ENCODE measurements at regions not wholly inside any gene's neighbourhood (a gene's known extent, or its start where the extent isn't known, plus 50 kb on each side); places are given as distances from the start of the nearest gene placed in this dataset.

DNA sequence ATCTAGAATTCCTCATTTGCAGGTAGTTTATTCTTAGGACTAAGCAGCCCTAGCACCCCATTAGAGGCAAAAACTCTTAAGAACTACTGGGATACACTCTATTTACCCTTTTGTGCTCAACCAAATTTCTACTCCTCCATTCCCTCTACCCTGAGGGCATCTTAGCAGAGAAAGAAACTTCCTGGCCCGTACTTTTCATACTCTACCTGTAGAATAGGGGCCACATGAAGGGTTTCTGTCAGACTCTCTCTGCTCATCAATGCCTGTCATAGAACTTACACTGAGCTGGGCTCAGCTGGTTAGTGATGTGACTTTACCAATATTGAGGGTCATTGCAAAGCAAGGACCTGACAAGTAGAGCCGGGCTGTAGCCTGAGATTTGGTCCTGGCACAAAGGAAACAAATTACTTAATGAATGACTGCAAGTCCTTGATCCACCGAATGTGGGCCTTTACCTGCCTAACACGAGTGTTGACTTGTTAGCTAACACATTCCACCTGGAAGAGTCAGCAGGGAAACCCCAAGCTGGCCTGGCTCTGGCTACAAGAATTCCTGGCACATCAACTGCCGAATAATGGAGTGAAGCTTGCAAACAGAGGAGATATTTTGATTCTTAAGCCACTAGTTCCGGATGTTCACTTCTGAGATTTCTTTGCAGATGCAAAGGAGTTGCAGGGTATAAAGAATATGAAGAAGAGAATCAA is 280.5 kb upstream of the JAG1 start:
- DNase-seq = no peak

DNA sequence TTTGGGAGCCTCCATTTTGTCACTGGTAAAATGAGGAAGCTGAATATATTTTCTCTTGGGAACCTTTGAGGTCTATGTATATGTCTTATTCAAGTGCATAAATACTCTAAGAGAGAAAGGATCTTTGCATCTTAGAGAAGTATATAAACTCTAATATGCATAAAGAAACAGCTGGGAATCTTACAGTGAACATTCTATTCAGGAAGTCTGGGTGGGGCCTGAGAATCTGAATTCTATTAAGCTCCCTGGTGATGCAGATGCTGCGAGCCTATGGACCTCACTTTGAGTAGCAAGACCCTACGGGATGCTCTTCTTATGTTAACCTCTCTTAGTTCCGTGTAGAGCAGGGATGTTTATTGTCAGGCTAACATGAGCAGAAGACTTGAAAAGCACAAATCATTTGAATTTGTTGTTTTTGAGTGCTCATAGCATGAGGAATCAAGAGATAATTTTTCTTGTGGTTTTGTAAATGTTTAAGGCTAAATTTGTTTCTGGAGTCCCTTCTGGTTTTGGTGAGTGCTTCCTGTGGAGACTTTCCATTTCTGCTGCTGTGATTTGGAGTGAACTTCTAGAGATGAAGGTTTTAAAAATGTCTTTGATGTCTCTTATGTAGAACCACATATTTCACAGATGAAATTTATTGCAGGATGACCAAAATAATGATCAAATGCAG is 281.2 kb upstream of the JAG1 start:
- DNase-seq = no peak

DNA sequence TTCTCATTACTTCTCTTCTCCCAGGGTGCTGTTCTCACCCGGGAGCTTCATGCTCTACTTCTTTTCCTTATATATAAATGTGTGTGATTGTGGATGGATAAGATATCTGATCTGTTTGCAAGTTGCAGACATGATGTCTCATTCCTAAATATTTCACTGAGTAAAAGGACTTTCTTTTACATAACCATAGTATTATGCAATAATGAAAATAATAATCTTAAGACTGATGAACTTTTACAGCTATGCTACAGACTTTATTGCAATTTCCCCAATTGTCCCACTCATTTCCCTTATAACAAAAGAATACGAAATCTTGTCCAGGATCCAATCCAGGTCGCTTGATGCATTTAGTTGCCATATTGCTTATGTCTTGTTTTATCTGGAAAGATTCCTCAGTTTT is 284.5 kb upstream of the JAG1 start:
- no peak for DNase-seq

DNA sequence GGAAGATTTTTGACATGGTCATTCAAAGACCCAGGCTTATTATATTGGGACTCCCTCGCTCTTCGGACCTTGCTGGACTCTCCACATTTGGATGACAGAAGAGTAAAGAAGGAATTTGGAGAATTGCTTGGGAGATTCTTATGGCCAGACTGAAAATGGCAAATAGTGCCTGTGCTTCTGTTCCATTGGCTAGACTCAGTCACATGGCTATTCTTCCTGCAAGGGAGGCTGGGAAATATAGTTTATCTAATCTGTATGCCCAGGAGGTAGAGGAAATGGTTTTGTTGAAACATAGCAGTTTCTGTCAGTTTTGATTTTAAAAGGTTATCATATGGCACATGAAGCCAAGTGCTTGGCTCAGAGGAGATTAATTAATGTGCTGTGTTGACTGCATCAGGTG is 286.6 kb upstream of the JAG1 start:
- DNase-seq = no peak

DNA sequence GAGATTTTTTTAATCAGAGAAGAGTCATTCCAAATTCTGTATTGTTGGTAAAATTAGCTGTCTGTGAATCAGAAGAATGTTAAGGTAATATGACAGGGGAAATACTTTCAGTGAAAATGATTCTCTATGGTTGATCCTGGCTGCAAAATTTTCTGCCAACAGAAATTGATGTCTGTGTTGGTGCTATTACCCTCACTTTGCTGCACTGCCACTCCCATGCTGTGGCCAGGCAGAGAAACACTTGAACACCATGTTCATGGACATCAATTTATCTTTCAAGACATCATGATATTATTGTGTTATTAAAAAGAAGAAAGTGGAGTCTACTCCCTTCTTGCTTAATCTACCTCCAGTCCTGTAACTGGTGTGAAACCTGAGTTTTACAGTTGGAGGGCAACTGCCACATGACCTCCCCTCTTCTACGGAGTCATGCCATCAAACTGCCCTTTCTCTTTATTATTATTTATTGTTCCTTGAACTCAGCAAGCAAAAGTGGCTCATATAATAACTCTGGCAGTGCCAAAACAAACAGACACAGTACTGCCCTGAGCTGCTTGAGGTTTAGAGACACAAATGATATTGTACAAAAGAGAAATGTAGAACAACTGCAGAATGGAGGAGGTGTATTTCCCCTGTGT is 288.0 kb upstream of the JAG1 start:
- DNase-seq = no peak

DNA sequence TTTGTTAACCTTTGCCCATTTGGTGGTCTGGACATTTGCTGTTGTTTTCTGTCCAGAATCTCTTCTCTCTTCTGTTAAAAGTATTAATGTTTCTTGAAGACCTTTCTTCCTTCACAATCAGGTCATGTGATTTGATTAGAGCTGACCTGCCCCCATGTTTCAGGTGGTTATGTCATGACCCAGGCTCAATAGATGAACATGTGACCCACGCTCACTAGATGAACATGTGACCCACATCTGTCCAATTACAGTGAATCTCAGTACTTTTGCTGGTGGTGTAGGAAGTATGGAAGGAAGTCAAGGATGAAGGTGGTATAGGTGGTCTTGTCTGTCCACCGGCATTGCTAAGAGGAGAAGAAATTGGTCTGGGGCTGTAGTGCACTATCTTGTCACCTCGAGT is 289.1 kb upstream of the JAG1 start:
- DNase-seq = no peak

DNA sequence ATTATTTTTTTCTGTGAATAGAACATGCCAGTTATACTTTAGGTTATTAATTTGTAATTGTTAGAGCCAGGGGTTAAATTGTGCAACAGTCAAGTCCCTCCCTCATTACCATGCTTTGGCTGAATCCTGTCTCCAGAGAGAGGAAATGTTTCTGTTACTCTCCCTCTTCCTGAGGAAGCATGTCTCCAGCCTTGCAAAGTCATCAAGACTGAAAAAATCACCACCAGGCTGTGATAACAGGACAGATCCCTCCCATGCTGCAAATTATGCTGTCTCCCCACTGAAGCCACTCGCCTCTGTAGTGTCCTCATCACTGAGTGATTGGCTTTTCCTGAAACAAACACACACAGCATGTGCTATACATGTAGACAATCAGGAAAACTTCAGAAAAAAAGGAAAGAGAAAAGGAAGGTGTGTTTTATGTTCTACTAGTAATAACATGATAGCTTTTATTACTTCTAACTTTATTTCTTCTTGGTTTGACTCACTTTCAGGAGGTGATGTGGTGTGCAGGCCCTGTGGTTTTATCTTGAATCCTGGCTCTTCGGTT is 290.0 kb upstream of the JAG1 start:
- DNase-seq = no peak

DNA sequence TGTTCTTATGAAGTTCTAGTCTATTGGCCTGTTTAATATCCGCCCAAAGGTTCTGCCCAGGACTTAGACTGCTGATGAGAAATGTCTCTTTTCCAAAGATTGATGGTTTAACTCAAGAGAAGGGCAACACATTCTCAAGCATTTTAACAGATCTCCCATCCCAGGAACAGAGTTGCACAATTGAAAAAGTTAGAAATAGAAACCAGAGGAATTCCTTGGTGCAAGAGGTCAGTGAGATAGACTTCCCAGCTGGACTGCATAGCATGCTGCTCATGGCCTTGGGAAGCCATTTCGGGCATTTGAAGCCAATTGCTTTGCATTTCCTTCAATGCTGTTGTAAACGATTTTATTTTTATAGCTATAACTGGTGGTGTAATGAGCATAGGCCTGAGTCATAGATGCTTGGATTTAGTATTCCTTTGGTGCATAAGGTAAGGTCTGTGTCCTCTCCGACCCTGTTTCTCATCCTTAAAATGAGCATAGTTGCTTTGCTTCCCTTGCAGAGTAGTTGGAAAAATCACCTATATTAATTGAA is 292.2 kb upstream of the JAG1 start:
- DNase-seq = no peak

DNA sequence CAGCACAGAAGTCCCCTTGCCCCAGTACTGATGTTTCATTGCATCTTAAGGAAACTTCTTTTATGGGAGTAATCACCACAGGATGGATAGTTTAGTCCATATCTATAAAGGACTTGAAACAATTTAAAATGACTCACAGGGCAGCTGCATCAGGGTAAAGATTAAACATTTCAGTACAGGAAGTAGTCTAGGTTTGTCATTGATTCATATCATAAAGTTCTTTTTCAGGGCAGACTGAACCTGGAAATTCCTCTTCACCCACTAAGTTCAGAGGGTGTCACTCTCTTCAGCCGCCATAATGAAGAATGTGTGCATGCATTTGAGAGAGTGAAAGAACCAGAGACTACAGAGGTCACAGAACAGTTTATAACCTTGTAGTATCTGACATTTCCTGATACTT is 296.3 kb upstream of the JAG1 start:
- DNase-seq = no peak

DNA sequence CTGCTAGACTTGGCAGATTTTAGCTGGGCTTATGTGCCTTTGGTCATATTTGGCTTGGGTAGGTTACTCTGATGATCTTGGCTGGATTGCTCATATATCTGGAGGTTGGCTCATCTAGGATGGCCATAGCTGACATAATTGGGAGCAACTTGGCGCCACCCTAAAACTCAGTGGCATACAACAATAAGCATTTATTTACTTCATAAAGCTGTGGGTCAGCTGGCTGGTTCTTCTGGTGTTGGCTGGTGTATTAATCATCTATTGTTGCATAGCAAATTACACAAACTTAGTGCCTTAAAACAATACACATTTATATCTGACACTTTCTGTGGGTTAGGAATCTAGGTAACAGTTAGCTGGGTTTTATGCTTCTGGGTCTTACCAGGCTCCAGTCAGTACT is 297.3 kb upstream of the JAG1 start:
- no peak for DNase-seq

DNA sequence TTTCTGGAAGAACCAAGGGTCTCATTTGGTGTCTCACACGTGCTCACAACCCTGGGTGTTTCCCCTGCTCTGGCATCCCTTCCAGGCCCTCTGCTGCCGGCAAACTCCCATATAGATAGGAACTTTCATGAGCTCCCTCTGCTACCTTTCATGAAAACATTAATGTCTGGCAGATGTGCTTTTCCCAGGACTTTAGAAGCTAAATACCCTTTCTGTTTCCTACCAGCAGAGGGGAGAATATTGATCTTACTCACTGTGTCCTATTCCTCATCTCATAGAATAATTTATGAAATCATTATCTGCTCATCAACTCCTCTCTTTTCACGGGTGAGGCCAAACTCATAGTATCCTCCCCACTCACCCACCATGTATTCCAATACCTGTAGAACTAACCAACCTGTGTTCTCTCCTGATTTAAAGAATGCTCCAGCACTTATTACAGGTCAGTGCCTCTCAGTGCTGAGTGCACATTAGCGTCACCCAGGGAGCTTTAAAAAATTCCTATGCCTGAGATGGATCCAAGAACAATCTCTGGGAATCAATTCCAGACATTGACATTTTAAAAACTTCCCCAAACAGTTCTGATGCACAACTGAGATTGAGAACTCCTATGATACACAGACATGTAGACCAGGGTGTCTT is 298.5 kb upstream of the JAG1 start:
- no peak for DNase-seq

DNA sequence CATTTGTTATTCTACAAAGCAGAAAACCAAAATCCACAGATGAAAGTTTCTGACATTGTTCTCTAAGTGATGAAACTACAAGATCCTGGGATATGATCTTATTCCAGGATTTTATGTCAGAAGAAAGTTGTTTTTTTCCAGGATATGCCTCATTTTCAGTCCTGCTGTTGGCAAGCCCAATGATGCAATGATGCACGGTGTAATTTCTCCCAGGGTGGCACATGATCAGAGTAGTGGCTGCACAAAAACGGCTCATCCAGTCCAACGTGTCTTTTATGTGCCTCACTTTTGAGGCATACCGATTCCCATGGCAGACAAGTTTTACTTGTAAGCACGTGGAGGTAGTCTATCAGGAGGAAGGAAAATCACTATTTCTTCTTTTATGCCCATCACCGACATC is 302.3 kb upstream of the JAG1 start:
- no peak for DNase-seq

DNA sequence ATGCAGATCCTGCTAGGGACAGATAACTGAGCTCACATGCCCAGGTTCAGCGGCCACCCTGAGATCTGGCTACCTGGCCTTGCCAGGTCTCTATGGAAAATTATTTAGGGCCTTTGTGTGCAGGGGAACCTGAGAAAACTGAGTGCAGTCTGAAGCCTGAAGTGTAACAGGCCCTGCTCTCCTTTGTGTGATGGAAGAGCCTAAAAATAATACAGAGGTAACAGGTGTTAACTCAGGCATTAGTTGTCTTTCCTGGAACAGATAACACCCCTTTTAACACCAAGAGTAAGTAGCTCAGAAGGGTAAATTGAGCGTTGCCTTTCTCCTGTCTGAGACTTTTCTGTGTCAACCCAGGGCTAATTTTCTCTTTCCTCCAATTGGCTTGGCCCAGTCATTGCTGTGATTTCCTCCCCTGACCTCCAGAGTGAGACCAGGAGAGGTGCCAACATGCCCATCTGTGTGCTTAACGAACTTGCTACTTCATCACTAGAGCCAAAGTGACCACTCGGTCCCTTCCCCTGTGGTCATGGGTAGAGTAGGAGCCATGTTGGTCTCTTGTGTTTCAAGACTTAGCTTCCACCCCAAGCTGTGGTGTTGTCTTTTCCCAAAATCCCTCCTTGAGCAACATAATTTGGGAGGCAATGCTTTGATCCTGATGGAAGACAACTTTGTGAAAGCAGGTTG is 304.4 kb upstream of the JAG1 start:
- DNase-seq = no peak

DNA sequence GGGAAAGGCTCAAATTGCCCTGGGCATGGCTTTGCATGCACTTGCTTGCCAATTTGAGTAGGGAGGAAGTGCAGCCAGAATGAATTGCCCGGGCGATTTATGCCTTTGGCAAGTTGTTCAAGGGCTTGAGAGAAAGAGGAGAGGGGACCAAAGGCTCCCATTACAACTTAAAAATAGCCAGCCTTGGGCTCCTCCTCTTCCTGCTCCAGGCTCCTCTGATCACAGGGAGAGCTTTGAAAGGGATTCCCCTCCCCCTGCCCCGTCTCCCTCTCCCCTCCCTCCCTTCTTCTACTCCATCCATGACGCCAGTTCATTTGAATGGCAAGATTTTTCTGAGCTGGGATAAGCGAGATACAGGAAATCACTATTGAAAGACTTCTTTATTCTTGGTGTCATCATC is 304.9 kb upstream of the JAG1 start:
- no peak for DNase-seq

DNA sequence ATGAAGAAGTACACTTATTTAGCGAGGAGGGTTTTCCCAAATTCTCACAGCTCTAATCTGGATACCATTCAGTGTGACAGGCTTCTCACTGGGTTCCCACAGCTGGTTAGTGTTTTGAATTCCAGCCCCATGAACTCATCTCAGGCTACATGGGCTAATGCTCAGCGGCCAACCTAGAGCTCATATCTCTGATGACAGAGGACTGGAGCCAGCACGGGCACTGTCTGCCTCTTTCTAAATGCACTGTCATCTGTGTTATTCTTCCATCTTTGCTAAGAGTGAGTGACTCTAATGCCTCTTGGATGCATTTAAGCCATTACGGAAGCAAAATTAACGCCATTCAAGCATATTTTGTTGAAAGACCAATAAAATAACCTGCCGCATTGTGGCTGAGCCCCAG is 308.9 kb upstream of the JAG1 start:
- DNase-seq = no peak

DNA sequence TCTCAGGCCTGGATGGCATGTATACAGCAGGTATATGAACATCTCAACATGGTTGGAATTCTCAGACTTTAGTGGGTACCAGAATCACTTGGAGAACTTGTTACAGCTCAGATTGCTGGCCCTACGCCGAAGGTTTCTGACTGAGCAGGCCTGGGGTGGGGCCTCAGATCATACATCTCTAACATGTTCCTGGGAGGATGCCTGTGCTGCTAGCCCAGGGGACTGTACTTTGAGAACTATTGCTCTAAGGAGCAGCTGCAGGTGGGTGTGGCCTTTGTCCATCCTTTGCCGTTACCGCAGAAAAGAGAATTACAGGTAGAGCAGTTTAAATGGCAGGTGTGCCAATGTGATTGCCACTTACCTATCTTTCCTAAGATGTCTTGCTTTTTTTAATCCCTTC is 310.5 kb upstream of the JAG1 start:
- no peak for DNase-seq

DNA sequence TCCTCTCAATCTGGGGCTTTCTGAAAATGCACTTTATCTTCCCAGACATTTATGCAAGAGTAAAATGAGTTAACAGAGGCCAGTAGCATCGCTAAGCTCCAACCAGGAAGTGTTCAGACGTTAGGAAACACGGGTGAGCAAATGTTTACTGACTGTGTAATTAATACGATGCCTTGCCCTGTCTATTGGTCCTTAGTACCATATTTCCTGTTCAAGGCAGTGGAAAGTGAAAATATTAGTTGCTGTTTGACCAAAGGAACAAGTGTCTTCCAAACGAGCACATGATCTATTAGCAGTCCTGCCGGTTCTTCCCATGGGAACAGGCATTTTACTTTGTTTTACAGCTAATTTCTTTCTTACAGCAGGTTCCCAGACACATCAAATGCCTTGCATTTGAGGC is 311.1 kb upstream of the JAG1 start:
- no peak for DNase-seq

DNA sequence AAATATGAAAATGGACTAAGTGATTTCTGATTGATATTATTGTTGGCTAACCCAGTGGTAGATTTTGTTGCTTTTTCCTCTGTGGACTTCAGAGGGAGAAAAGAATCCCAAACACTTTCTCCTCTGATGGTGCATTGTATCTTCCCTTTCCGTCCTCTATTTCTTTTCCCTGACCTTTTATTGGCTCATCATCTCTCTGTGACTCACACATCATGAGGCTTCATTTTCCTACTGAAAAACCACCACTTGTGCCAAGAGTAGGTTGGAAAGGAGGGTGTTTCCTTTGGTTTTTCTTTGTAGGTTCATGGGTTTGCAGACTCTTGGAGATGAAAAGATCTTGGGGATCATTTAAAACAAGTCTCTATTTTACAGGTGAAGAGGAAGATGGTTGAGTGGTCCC is 311.7 kb upstream of the JAG1 start:
- DNase-seq = no peak

DNA sequence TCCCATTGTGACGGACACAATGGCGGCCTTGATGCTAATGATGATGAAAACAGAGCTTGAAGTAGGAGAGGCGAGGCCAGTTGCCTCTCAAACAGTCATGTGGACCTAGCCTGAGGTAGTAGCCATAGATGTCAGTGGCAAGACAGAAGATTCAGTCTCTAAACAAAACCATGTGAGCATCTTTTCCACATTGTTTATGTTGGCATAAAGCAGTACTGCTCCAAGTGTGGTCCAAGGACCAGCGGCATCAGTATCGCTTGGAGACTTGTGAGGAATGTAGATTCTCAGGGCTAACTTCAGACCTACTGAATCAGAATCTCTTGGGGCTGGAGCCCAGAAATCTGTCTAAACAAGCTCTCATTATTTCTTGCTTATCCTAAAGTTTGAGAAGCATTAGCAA is 312.8 kb upstream of the JAG1 start:
- DNase-seq = no peak

DNA sequence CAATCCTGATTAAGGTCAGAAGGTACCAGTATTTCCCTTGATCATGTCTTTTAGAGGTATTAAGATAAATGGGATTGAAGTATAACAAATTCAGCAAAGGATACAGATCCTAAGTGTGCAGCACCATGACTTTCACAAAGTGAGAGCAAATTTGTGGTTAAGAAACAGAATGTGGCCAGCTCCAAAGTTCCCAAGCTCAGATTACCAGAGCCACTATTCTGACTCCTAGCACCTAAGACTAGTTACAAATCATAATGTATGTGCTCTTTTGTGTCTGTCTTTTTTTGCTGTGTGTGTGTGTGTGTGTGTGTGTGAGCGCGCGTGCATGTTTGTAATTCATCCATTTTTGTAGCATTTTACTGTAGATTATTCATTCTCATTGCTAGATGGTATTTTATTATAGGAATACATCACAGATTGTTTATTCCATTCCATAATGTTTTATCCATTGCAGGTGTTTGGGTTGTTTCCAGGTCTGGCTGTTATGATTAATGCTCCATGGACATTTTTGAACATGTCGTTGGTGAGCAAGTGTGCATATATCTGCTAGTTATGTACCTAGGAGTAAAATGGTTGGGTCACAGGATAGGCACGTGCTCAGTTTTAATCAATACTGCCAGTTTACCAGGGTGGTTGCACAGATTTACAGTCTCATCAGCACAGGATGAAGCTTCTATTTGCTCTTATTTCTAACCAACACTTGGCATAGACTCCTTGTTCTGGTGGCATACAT is 314.0 kb upstream of the JAG1 start:
- DNase-seq = no peak

DNA sequence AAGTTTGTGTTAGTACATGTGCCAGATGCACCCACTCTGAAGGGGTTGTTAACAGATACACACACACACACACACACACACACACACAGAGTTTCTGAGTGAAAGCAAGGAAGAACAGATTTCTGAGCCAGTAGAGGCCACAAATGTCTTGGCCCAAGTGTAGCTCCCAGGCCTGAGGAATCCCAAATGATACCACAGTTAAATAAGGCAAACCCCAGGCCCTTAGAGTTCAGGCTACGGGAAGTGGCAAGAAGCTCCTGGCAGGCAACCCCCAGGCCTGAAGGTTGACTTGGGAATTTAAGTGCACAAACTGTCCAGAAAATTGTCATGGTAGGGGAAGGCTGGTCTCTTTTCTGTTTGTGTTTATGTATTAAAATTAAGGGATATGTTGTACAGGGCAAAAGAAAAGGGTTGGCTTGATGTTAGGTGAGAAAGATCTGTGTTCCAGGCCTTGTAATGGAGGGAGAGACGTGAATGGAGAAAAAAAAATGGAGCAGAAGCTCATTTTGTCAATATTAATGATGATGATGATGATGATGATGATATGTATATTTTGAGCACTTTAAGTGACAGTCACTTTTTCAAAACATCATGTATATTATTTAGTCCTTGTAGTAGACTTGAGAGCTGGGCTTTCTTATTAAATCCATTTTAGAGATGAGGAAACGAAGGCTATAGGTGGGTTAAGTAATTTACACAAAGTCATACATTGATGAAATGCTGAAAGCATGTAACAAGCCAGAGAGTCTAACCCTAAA is 317.0 kb upstream of the JAG1 start:
- no peak for DNase-seq

Data from right kidney (tissue), 1 donor.